Pulmonary artery endothelial cell (primary cell): ENCODE measurements at regions not wholly inside any gene's neighbourhood (a gene's known extent, or its start where the extent isn't known, plus 50 kb on each side); places are given as distances from the start of the nearest gene placed in this dataset.

Experiments used
- DNase-seq: peaks from one replicate; pipeline ENCODE4 v3.0.0-alpha.2; 2011; ENCODE audit warnings: low read depth, low spot score

DNA sequence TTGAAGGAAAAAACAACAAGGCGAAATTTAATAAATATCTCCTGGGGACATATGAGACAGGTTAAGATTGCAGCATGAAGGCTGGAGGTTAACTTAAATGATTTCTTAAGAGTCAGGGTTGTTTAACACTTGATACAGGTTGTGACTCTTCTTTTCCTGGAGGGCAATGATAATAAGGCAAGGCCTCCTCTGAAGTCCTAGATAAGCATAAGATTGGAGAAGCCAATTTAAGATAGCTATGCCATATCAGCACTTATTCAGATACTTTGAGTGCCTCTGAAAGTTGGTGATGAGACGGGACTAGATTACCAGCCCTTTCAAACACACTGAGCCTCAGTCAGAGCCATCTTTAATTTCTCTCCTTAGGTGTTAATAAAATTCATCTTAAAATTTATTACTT lies 350.8 kb downstream of the FBXO8 start:
- no peak for DNase-seq

DNA sequence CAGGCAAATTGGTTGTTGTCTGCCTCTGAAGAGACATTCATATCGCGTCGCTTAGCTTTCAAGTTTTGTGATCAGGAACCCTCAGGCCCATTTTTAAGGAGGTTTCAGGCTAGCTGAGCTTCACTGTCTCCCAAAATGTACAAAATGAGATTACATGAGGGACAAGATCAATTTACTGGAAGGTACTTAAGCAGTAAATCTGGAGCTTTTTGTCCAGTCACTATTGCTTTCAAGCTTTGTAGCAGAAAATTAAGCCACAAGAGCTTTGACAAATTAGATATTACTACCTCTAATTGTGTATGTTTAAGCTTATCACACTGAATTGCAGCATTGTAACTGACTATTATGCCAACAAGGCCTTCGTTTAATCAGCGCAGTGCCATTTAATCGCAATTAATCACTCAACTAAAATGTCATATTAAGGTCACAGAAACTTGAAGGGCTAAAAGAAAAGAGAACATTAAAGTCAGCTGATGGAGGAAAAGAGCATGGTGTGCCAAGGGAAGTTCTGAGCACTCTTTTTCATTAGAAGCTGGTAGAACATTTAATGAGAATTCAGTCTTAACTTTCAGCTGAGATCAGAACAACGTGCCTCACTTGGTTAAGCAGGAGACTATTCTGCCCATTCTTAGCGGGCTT lies 353.0 kb downstream of the FBXO8 start:
- DNase-seq: no peak

- no peak for DNase-seq
These were observed 353.5 kb downstream of the FBXO8 start for GRCh38 chr4:173929921-173930320.

DNA sequence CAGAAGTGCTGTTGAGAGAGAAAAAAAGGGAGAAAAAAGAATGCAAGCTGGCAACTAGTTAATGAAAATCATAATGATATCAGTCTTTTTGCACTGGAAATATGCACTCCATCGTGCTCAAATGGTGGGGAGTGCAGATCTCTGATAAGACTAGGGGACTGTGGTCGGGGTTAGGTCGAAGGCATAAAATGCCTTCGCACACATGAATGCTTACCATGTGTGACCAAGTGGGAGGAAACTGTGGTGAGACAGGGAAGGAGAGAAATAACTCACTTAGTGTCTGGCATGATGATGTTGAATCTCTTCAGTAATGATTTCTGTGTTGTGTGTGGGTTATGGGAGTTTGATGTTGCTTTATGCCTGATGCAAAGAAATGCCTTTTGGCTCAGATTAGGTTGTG lies 358.9 kb downstream of the FBXO8 start:
- no peak for DNase-seq

- DNase-seq: no peak
These were observed 363.6 kb downstream of the FBXO8 start for GRCh38 chr4:173919861-173920260.

GRCh38 chr4:173919196-173919595 lies 364.3 kb downstream of the FBXO8 start:
- DNase-seq: no peak

DNA sequence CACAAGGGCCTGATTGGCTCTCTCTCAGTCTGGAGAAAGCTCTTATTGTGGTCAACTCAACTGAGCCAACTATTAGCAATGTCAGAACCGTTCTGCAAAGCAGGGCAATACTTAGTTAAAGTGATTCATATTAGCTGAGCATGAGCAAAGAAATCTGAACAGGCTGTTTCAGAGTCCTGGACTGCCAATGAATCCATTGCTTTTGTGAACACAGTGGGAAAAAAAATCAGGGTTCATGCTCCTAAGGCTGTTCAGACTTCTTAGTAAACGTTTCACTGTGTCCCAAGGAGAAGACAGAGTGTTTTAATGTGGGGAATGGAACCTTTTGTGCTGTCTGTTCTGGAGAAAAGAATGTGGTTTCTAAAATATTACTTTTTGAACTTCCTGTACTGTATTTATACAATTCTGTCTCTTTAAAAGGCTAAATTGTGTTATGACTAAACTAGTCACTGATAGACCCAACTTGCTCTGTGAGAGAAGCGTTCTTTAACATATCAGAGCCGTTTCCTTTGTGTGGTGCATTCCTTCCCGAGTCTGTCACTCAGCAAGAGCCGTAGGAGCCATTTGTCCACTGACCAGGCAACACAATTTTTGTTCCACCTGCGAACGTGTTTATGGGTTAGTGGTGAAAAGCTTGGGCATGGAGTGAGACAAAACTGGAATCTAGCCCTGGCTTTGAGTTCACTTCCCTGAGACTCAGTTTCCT lies 366.1 kb downstream of the FBXO8 start:
- no peak for DNase-seq

GRCh38 chr4:173913496-173913895 lies 370.0 kb downstream of the FBXO8 start:
- no peak for DNase-seq

GRCh38 chr4:173912384-173912783 lies 371.1 kb downstream of the FBXO8 start:
- no peak for DNase-seq

- no peak for DNase-seq
These were observed 372.6 kb downstream of the FBXO8 start for GRCh38 chr4:173910891-173911290.

DNA sequence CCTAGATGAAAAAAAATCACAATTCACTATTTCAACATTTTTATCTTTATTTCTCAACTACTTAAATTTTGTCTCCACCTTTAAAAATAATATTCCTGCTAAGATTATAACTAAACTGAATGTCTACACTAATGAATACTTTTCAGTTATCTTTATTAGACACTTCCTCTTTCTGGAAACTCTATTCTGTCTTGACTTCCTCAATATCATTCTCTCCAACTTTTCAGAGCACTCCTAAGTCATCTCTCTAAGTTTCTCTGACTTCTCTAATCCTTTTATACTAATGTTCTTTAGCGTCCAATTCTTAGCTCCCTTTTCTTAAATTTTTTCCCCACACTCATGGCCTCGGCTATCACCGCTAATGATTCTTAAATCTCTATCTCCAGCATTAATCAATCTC lies 374.2 kb downstream of the FBXO8 start:
- no peak for DNase-seq

GRCh38 chr4:173899813-173900212 lies 369.8 kb upstream of the HAND2 start:
- no peak for DNase-seq

- no peak for DNase-seq
These were observed 361.0 kb upstream of the HAND2 start for GRCh38 chr4:173891072-173891471.

DNA sequence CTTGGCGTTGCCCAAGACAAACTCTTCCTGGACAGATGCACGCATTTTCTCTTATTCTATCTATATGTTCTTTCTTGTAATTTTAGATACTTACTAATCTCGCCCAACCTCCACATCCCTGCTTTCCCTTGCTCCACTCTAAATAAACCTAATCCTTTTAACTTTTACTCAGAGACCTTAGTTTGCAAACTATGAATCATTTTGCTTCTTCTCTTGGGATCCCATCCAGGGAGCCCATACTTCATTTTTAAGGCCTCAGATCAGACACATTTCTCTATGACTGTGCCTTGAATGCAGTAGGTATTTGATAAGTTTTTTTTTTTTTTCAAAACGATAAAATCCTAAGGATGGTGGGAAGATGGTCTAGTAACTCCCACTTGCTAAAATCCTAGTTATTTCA lies 353.8 kb upstream of the HAND2 start:
- no peak for DNase-seq

DNA sequence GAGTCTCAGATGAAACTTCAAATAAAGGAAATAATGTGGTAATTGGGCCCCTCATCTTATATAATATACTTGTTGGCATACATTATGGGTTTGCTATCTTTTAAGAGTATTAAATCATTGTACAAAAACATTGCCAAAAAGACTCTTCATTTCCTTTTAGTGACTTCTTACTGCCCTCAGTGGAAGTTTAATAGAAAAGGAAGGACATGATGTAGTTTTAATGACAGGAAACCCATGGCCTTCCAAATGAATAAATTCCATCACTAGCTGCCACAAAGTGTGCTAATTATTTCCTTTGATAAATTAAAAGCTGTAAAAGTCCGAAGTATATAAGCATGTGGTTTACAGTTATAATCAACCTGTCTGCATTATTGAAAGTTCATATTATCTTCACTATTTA lies 350.9 kb upstream of the HAND2 start:
- DNase-seq: no peak

- DNase-seq: no peak
These were observed 349.5 kb upstream of the HAND2 start for GRCh38 chr4:173879509-173879908.

- no peak for DNase-seq
These were observed 348.7 kb upstream of the HAND2 start for GRCh38 chr4:173878701-173879100.

- DNase-seq: no peak
These were observed 341.6 kb upstream of the HAND2 start for GRCh38 chr4:173871643-173872042.

GRCh38 chr4:173866322-173867026 lies 336.4 kb upstream of the HAND2 start:
- DNase-seq: no peak

GRCh38 chr4:173862754-173863153 lies 332.7 kb upstream of the HAND2 start:
- no peak for DNase-seq

DNA sequence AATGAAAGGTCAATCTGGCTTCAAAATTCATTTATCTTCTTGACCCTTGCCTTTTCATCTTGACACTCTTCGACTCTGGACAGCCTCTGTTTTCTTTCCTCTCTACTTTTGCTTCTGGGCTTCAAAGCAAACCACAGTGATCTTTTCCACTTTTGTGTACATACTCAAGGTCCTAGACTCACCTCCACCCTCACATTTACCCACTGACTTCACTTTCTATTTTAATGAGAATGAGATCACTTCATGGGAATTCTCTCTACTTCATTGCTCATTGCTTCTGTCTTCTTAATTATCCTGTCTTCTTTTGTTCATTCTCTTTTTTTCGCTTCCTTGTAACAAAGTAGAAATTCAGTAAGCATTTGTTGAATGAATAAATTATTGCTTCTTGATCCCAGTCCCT lies 330.1 kb upstream of the HAND2 start:
- no peak for DNase-seq

DNA sequence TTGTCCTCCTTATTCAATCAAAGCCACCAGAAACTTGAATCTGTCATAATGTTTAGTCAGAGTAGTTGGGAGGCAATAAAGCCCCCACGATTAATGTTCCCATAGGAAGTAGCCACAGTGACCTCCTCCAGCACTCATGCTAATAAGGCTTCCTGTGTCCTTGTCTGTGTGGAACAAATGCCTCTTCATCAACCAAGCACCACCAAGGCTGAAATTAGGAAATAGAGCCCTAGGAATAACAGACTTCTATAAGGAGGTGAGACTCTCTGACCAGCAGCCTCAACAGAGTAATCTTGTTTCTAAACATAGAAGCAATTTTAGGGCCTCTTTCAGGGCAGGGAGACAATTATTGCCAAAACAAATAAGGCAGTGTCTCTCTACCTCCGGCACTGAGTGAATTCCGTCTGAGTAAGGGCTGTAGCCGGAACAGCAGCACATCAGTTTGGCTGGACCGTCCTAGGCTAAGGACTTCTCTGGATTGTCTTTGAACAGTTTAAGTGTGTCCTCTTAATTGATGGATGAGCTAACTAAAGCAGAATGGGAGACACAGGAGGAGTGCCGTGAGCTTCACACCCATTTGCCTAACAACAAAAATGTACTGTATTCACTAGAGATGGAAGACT lies 329.2 kb upstream of the HAND2 start:
- no peak for DNase-seq
